GM21367 (cell line): ENCODE measurements at regions not wholly inside any gene's neighbourhood (a gene's known extent, or its start where the extent isn't known, plus 50 kb on each side); places are given as distances from the start of the nearest gene placed in this dataset.

Experiments
- ATAC-seq: cut with Tn5 transposase; IDR thresholded peaks from one replicate; pipeline ENCODE4 v1.9.1; 2021; ENCODE audit not compliant: unreplicated experiment

DNA sequence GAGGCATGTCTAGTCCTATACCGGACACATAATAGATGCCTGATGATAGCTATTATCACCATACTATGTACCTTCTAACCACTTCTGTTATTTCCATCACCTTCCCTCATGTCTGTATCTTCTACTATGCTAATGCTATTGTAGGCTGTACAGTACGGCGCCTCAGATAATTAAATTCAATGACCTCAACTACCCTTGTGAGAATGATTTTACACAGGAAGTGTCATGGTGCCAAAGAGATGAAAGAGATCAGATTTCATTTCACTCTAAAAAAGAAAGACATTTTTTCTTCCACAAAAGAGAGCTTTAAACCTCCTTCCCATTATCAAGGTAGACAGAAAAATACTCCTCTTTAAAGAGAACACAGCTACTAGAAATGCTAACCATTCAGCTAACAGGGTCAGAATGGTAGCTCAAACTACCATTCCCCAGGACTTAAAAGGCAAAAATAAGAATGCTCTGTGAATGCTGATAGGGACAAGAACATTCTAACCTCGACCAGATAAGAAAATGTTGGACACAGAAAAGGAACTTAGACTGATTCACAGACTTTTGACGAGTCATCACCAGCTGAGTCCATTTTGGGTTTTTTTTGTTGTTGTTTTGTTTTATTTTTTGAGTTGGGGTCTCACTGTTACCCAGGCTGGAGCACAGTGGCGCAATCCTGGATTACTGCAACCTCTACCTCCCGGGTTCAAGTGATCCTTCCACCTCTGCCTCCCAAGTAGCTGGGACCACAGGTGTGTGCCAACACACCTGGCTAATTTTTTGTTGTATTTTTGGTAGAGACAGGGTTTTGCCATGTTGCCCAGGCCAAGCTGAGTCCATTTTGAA lies 99.2 kb upstream of the RAPGEF2 start:
- ATAC-seq = no peak

GRCh38 chr4:159006202-159006601 lies 96.7 kb upstream of the RAPGEF2 start:
- ATAC-seq = no peak

GRCh38 chr4:159008671-159009070 lies 94.2 kb upstream of the RAPGEF2 start:
- no peak for ATAC-seq

DNA sequence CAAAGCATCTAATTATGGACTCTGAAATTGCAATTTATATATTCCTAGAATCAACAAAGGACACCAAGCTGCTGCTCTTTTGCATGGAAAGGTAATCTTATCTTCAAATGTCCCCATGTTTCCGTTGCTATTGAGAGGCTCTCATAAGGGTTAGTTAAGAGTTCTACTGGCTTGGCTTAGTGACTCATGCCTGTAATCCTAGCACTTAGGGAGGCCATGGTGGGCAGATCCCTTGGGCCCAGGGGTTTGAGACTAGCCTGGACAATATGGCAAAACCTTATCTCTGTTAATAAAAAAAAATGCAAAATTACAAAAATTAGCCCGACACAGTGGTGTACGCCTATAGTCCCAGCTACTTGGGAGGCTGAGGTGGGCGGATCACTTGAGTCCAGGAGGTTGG lies 93.4 kb upstream of the RAPGEF2 start:
- ATAC-seq = no peak

GRCh38 chr4:159010100-159010499 lies 92.8 kb upstream of the RAPGEF2 start:
- no peak for ATAC-seq

DNA sequence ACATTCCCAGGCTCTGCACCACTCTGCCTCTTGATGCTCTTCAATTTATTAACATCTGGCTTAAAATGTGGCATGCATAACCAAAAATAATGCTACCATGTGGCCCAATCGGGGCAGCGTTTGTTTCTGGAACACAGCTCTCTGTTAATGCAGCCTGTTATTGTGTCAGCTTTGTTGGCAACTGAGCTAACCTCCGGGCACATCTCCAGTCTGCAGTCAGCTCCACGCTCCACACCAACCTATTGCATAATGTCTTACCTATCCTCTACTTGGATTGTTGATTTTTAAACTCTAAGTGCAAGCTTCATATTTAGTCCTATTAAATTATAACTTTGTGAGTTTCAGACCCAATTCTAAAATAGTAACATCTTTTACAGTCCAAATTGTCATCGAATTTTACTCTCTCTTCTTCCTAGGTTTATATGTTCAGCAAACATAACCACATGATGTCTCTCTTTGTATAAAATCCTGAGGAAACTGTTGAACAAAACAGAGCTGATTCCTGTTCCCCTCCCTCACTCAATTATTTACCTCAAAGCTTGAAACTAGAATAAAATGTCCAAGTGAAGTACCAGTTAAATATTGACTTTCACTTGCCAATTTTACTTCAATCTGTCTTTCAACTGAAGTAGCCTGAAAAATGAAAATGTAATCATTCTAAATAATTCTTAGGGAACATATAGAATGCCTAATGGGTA lies 92.2 kb upstream of the RAPGEF2 start:
- no peak for ATAC-seq

- no peak for ATAC-seq
These were observed 90.5 kb upstream of the RAPGEF2 start for GRCh38 chr4:159012381-159012780.

GRCh38 chr4:159013692-159014091 lies 89.2 kb upstream of the RAPGEF2 start:
- no peak for ATAC-seq

DNA sequence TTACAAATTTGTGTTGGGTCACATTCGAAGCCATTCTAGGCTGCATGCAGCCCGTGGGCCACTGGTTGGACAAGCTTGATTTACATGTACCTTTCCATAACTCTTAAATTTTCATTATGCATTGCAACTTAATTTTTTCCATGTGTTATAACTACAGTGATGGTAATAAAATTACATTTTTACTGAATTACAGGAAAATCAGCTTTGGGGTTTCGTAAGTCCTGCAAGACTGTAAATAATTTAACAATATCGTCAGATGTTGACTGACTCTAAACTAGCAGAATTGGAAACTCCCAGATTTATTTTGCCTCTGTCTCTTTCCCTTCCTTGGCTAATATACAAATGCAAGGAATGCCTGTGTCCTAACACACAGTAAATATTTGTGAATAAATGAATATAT lies 88.0 kb upstream of the RAPGEF2 start:
- ATAC-seq = no peak

GRCh38 chr4:159015841-159016240 lies 87.0 kb upstream of the RAPGEF2 start:
- no peak for ATAC-seq

- ATAC-seq = peak; percentile 57
These were observed 86.3 kb upstream of the RAPGEF2 start for GRCh38 chr4:159016593-159017024.

DNA sequence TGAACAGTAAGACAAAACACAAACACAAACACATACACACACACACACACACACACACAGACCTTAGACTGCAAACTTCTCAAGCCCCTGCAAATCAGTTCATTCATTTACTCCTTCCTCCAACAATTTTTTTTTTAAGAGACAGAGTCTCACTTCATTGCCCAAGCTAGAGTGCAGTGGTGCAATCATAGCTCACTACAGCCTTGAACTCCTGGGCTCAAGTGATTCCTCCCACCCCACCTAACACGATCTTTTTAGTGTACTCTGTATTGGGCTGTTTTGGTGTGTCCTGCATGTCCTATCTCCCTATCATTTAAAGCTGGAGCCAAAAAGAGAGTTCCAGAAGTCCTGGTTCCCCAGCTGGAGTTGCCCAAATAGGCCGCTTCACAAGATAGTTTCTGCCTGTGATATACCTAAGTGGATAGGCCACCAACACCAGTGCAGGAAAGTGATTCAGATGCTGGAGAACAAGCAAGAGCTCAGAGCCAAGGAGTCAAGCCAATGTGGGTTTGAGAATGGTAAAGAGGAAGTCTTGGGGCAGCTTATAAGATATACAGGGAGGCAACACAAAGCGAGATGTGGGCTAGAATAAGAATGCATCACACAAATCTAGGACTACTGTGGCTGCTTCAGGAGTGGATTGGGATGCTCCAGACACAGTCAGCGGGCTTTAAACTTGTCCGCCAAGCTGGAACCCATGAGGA lies 85.4 kb upstream of the RAPGEF2 start:
- ATAC-seq = peak; percentile 28

- peak; percentile 92 for ATAC-seq
These were observed 84.7 kb upstream of the RAPGEF2 start for GRCh38 chr4:159018062-159018629.

- no peak for ATAC-seq
These were observed 83.5 kb upstream of the RAPGEF2 start for GRCh38 chr4:159019356-159019755.

- ATAC-seq = no peak
These were observed 81.1 kb upstream of the RAPGEF2 start for GRCh38 chr4:159021597-159022385.

- no peak for ATAC-seq
These were observed 79.1 kb upstream of the RAPGEF2 start for GRCh38 chr4:159023741-159024140.

DNA sequence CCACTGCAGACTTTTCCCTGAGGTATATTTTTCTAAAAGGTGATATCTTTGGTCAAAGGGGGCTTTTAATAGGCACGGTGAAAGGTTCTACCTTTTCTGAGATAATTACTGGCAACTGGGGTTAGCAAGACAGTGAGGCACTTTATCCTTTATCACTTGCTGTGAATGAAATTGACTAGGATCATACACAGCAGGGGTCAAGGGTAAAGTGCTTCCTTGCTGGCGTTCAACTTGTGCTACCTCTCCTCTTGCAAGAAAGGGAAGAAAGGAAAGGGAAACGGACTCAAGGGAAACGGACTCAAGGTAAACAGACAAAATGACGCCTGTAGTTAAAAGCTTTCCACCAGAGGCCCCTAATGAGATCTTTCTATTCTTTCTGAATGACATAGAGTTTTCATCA lies 78.6 kb upstream of the RAPGEF2 start:
- no peak for ATAC-seq

GRCh38 chr4:159024828-159025227 lies 78.1 kb upstream of the RAPGEF2 start:
- ATAC-seq = no peak

GRCh38 chr4:159026329-159026728 lies 76.5 kb upstream of the RAPGEF2 start:
- no peak for ATAC-seq

GRCh38 chr4:159027535-159027934 lies 75.3 kb upstream of the RAPGEF2 start:
- peak; percentile 54 for ATAC-seq

- ATAC-seq = no peak
These were observed 73.4 kb upstream of the RAPGEF2 start for GRCh38 chr4:159029481-159029880.
